ENCODE measurements at regions not wholly inside any gene's neighbourhood (a gene's known extent, or its start where the extent isn't known, plus 50 kb on each side); places are given as distances from the start of the nearest gene placed in this dataset.

- DNase-seq (ENCODE audit: low spot score) = no peak
- no peaks in the 10 kb centered on the region for H3K4me1 ChIP-seq (ENCODE audit: control insufficient read depth in 4 of 4, insufficient read depth in 4 of 4, low read length in 3 of 4)
- no peak overlapping the region for H3K4me3 ChIP-seq (ENCODE audit: low read depth in 1 of 3, low read length in 3 of 3)
- no peaks in the 10 kb centered on the region for H3K27me3 ChIP-seq (ENCODE audit: control insufficient read depth in 4 of 4, insufficient read depth in 4 of 4, low read length in 3 of 4)
- H3K9ac ChIP-seq (ENCODE audit: low read depth in 1 of 2, low read length in 2 of 2) = no peak overlapping the region
- H3K36me3 ChIP-seq (ENCODE audit: control insufficient read depth in 4 of 4, insufficient read depth in 3 of 4, low read depth in 1 of 4, low read length in 3 of 4) = no peaks in the 10 kb centered on the region
- no peaks in the 10 kb centered on the region for H3K9me3 ChIP-seq (ENCODE audit: control insufficient read depth in 4 of 4, low read length in 3 of 4)
- TF ChIP-seq YY1 (IDR thresholded peaks at IDR 0.05) (no peak), TAF1 (conservative IDR thresholded peaks at IDR 0.05) (no peak), RXRA (IDR thresholded peaks at IDR 0.05) (no peak), ZBTB33 (IDR thresholded peaks at IDR 0.05) (no peak), FOXA2 (IDR thresholded peaks at IDR 0.05) (no peak), JUND (IDR thresholded peaks at IDR 0.05) (no peak), MAX (IDR thresholded peaks at IDR 0.05) (no peak), HNF4G (IDR thresholded peaks at IDR 0.05) (no peak), NR2F2 (IDR thresholded peaks at IDR 0.05) (no peak), RAD21 (IDR thresholded peaks at IDR 0.05) (no peak), HNF4A (conservative IDR thresholded peaks at IDR 0.05) (no peak), SP1 (IDR thresholded peaks at IDR 0.05) (no peak), FOXA1 (IDR thresholded peaks at IDR 0.05) (no peak), CTCF (IDR thresholded peaks at IDR 0.05; ENCODE audit: low read depth, low read length, missing input control) (no peak), GABPA (IDR thresholded peaks at IDR 0.05 in 1 of 2, conservative IDR thresholded peaks at IDR 0.05 in 1 of 2) (no peak), EGR1 (IDR thresholded peaks at IDR 0.05; ENCODE audit: low read depth in 2 of 2) (no peak)
- TF ChIP-seq, protein P1, sequence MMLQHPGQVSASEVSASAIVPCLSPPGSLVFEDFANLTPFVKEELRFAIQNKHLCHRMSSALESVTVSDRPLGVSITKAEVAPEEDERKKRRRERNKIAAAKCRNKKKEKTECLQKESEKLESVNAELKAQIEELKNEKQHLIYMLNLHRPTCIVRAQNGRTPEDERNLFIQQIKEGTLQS (IDR thresholded peaks at IDR 0.05) = no peak
- TF ChIP-seq, protein P2, sequence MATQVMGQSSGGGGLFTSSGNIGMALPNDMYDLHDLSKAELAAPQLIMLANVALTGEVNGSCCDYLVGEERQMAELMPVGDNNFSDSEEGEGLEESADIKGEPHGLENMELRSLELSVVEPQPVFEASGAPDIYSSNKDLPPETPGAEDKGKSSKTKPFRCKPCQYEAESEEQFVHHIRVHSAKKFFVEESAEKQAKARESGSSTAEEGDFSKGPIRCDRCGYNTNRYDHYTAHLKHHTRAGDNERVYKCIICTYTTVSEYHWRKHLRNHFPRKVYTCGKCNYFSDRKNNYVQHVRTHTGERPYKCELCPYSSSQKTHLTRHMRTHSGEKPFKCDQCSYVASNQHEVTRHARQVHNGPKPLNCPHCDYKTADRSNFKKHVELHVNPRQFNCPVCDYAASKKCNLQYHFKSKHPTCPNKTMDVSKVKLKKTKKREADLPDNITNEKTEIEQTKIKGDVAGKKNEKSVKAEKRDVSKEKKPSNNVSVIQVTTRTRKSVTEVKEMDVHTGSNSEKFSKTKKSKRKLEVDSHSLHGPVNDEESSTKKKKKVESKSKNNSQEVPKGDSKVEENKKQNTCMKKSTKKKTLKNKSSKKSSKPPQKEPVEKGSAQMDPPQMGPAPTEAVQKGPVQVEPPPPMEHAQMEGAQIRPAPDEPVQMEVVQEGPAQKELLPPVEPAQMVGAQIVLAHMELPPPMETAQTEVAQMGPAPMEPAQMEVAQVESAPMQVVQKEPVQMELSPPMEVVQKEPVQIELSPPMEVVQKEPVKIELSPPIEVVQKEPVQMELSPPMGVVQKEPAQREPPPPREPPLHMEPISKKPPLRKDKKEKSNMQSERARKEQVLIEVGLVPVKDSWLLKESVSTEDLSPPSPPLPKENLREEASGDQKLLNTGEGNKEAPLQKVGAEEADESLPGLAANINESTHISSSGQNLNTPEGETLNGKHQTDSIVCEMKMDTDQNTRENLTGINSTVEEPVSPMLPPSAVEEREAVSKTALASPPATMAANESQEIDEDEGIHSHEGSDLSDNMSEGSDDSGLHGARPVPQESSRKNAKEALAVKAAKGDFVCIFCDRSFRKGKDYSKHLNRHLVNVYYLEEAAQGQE (IDR thresholded peaks at IDR 0.05) = no peak
- WGBS = 66% methylated on average over 4 of the region's 4 CpGs
- no peak overlapping the region for H3K27ac ChIP-seq (ENCODE audit: low read depth in 1 of 2, low read length in 2 of 2)
These were observed 461.4 kb downstream of the FAT4 start for GRCh38 chr4:125776146-125776545.
